Neural cell (in vitro differentiated cells): ENCODE measurements at regions not wholly inside any gene's neighbourhood (a gene's known extent, or its start where the extent isn't known, plus 50 kb on each side); places are given as distances from the start of the nearest gene placed in this dataset.

Experiments used
- H2AFZ ChIP-seq: fragments of 200-600, 300-800 bp; sonication (generic), shearing (Covaris generic); 2 replicates; pipeline ENCODE4 v1.6.0; 2014; ENCODE audit warnings: low read depth, mild to moderate bottlenecking, antibody characterized with exemption, low read length, moderate library complexity
- H3F3A ChIP-seq: fragments of 200-600 bp; shearing (Covaris generic); 2 replicates; pipeline ENCODE4 v1.6.1; 2016; ENCODE audit warnings: mild to moderate bottlenecking, moderate library complexity, mixed read lengths, antibody characterized with exemption, low read length; ENCODE audit not compliant: insufficient read depth, poor library complexity, severe bottlenecking
- H3K27ac ChIP-seq: fragments of 200-600, 300-800 bp; sonication (generic), shearing (Covaris generic); 2 replicates; pipeline ENCODE4 v1.5.1; 2014; ENCODE audit warnings: mild to moderate bottlenecking, low read length, moderate library complexity
- H3K27me3 ChIP-seq: fragments of 300-800, 200-600 bp; sonication (generic), shearing (Covaris generic); 2 replicates; pipeline ENCODE4 v1.6.0; 2014; ENCODE audit warnings: mild to moderate bottlenecking, low read depth, low read length, moderate library complexity; ENCODE audit not compliant: insufficient read depth
- H3K36me3 ChIP-seq: fragments of 300-800, 200-600 bp; sonication (generic), shearing (Covaris generic); 2 replicates; pipeline ENCODE4 v1.5.1; 2014; ENCODE audit warnings: mild to moderate bottlenecking, antibody characterized with exemption, low read length, moderate library complexity; ENCODE audit not compliant: insufficient read depth
- H3K4me2 ChIP-seq: fragments of 300-800, 200-600 bp; sonication (generic), shearing (Covaris generic); 2 replicates; pipeline ENCODE4 v1.6.0; 2014; ENCODE audit warnings: mild to moderate bottlenecking, low read length
- H3K4me3 ChIP-seq: fragments of 300-800, 200-600 bp; sonication (generic), shearing (Covaris generic); 2 replicates; pipeline ENCODE4 v1.5.1; 2014; ENCODE audit warnings: mild to moderate bottlenecking, low read length, moderate library complexity
- H3K79me2 ChIP-seq: fragments of 200-600 bp; shearing (Covaris generic); replicated peaks from 2 replicates; pipeline ENCODE4 v1.6.0; 2014; ENCODE audit warnings: mild to moderate bottlenecking, low read length, moderate library complexity; ENCODE audit not compliant: insufficient read depth
- H3K9ac ChIP-seq: fragments of 300-800, 200-600 bp; sonication (generic), shearing (Covaris generic); 2 replicates; pipeline ENCODE4 v1.6.1; 2016; ENCODE audit warnings: mild to moderate bottlenecking, low read length, mixed read lengths
- H3K9me2 ChIP-seq: fragments of 200-600 bp; shearing (Covaris generic); 2 replicates; pipeline ENCODE4 v1.6.1; 2016; ENCODE audit warnings: mild to moderate bottlenecking, low read length, mixed read lengths; ENCODE audit not compliant: insufficient read depth
- H3K9me3 ChIP-seq: fragments of 200-600, 300-800 bp; sonication (generic), shearing (Covaris generic); 2 replicates; pipeline ENCODE4 v1.6.1; 2016; ENCODE audit warnings: mild to moderate bottlenecking, mixed run types, low read length, moderate library complexity, mixed read lengths
- H4K20me1 ChIP-seq: fragments of 200-600 bp; shearing (Covaris generic); 2 replicates; pipeline ENCODE4 v1.6.1; 2016; ENCODE audit warnings: mild to moderate bottlenecking, mixed run types; ENCODE audit not compliant: insufficient read depth
- CTCF ChIP-seq: fragments of 450-650 bp; IDR thresholded peaks from 2 replicates; pipeline ENCODE4 v1.5.1; 2014; ENCODE audit warnings: antibody characterized with exemption, mild to moderate bottlenecking, moderate library complexity; ENCODE audit not compliant: poor library complexity, severe bottlenecking
- EP300 ChIP-seq: fragments of 450-650 bp; conservative IDR thresholded peaks from 2 replicates; pipeline ENCODE4 v1.6.1; 2014; ENCODE audit warnings: antibody characterized with exemption, mild to moderate bottlenecking, moderate library complexity; ENCODE audit not compliant: poor library complexity, severe bottlenecking
- EZH2 ChIP-seq: fragments of 200-600, 300-800 bp; shearing (Covaris generic), sonication (generic); IDR thresholded peaks from 2 replicates; pipeline ENCODE4 v1.6.1; 2014; ENCODE audit warnings: antibody characterized with exemption, low read length, borderline replicate concordance, mild to moderate bottlenecking; ENCODE audit not compliant: insufficient read depth, poor library complexity, severe bottlenecking
- MXI1 ChIP-seq: fragments of 450-650 bp; conservative IDR thresholded peaks from 2 replicates; pipeline ENCODE4 v1.6.1; 2014; ENCODE audit warnings: antibody characterized with exemption, mild to moderate bottlenecking; ENCODE audit not compliant: poor library complexity, severe bottlenecking
- POLR2AphosphoS5 ChIP-seq: IDR thresholded peaks from 2 replicates; pipeline ENCODE4 v1.6.1; 2012
- RAD21 ChIP-seq: fragments of 450-650 bp; conservative IDR thresholded peaks from 2 replicates; pipeline ENCODE4 v1.6.1; 2014; ENCODE audit warnings: antibody characterized with exemption, mild to moderate bottlenecking, moderate library complexity
- REST ChIP-seq: IDR thresholded peaks from 2 replicates; pipeline ENCODE4 v1.6.1; 2012; ENCODE audit warnings: borderline replicate concordance
- SMC3 ChIP-seq: fragments of 450-650 bp; conservative IDR thresholded peaks from 2 replicates; pipeline ENCODE4 v1.6.1; 2014; ENCODE audit warnings: antibody characterized with exemption, mild to moderate bottlenecking, moderate library complexity; ENCODE audit not compliant: poor library complexity
- TAF1 ChIP-seq: IDR thresholded peaks from 2 replicates; pipeline ENCODE4 v1.6.1; 2012; ENCODE audit warnings: low read depth

GRCh38 chr15:81555346-81555745, 181.3 kb upstream of the TMC3 start:
- Histone ChIP-seq H3K9me3 (no peaks in the 10 kb centered on the region), H3F3A (no peaks in the 10 kb centered on the region), H3K9me2 (no peaks in the 10 kb centered on the region), H3K4me3 (no peak overlapping the region), H4K20me1 (no peaks in the 10 kb centered on the region), H3K79me2 (no peaks in the 10 kb centered on the region), H3K27me3 (no peaks in the 10 kb centered on the region), H3K27ac (no peak overlapping the region), H3K9ac (no peak overlapping the region), H3K36me3 (no peaks in the 10 kb centered on the region), H3K4me2 (no peak overlapping the region), H2AFZ (no peak overlapping the region)
- no peak for TF ChIP-seq TAF1
- no peak for TF ChIP-seq SMC3
- TF ChIP-seq MXI1 = no peak
- no peak for TF ChIP-seq RAD21
- no peak for TF ChIP-seq REST
- no peak for TF ChIP-seq CTCF
- TF ChIP-seq EP300 = no peak
- no peak for TF ChIP-seq EZH2
- no peak for TF ChIP-seq POLR2AphosphoS5

GRCh38 chr15:81548365-81549130, 174.5 kb upstream of the TMC3 start:
- H3K27ac ChIP-seq = no peak overlapping the region
- H2AFZ ChIP-seq = no peak overlapping the region
- H4K20me1 ChIP-seq = no peaks in the 10 kb centered on the region
- no peak overlapping the region for H3K9ac ChIP-seq
- H3F3A ChIP-seq = no peaks in the 10 kb centered on the region
- H3K9me3 ChIP-seq = no peaks in the 10 kb centered on the region
- TF ChIP-seq MXI1 = no peak
- no peaks in the 10 kb centered on the region for H3K27me3 ChIP-seq
- H3K79me2 ChIP-seq = no peaks in the 10 kb centered on the region
- H3K4me3 ChIP-seq = no peak overlapping the region
- H3K36me3 ChIP-seq = no peaks in the 10 kb centered on the region
- H3K4me2 ChIP-seq = no peak overlapping the region
- H3K9me2 ChIP-seq = no peaks in the 10 kb centered on the region
